DMS153 treated with DMSO at 0.1 percent for 48 hours (cell line): ENCODE measurements at regions not wholly inside any gene's neighbourhood (a gene's known extent, or its start where the extent isn't known, plus 50 kb on each side); places are given as distances from the start of the nearest gene placed in this dataset.

Source experiments
- DNase-seq: peaks from one replicate; lab custom pipeline; 2025; ENCODE audit not compliant: unreplicated experiment; lab: John Stamatoyannopoulos, UW

- DNase-seq, result no peak
These were observed 232.8 kb downstream of the GLRX3 start for GRCh38 chr10:130368761-130369560.

- no peak for DNase-seq
These were observed 233.6 kb downstream of the GLRX3 start for GRCh38 chr10:130369645-130370381.

GRCh38 chr10:130370721-130371120, 234.5 kb downstream of the GLRX3 start:
- DNase-seq, result no peak

- no peak for DNase-seq
These were observed 235.0 kb downstream of the GLRX3 start for GRCh38 chr10:130371156-130371555.

- no peak for DNase-seq
These were observed 235.5 kb downstream of the GLRX3 start for GRCh38 chr10:130371666-130372065.

GRCh38 chr10:130372222-130372621, 236.0 kb downstream of the GLRX3 start:
- DNase-seq, result peak; percentile 18

- DNase-seq, result no peak
These were observed 236.7 kb downstream of the GLRX3 start for GRCh38 chr10:130372866-130373265.

- DNase-seq, result peak; percentile 27
These were observed 241.9 kb downstream of the GLRX3 start for GRCh38 chr10:130377986-130378540.

- DNase-seq, result no peak
These were observed 242.6 kb downstream of the GLRX3 start for GRCh38 chr10:130378556-130379400.

GRCh38 chr10:130380056-130380455, 243.9 kb downstream of the GLRX3 start:
- DNase-seq, result no peak

GRCh38 chr10:130382031-130382430, 245.8 kb downstream of the GLRX3 start:
- DNase-seq, result no peak

GRCh38 chr10:130387936-130388580, 251.9 kb downstream of the GLRX3 start:
- DNase-seq, result no peak

- no peak for DNase-seq
These were observed 252.6 kb downstream of the GLRX3 start for GRCh38 chr10:130388746-130389145.

GRCh38 chr10:130389906-130390305, 253.7 kb downstream of the GLRX3 start:
- no peak for DNase-seq

- no peak for DNase-seq
These were observed 255.8 kb downstream of the GLRX3 start for GRCh38 chr10:130392031-130392430.

- DNase-seq, result no peak
These were observed 257.2 kb downstream of the GLRX3 start for GRCh38 chr10:130393342-130393741.

- DNase-seq, result no peak
These were observed 258.6 kb downstream of the GLRX3 start for GRCh38 chr10:130394832-130395231.

- no peak for DNase-seq
These were observed 259.2 kb downstream of the GLRX3 start for GRCh38 chr10:130395248-130395936.

GRCh38 chr10:130396044-130396443, 259.9 kb downstream of the GLRX3 start:
- DNase-seq, result no peak
